SH-SY5Y (cell line): ENCODE measurements at regions not wholly inside any gene's neighbourhood (a gene's known extent, or its start where the extent isn't known, plus 50 kb on each side); places are given as distances from the start of the nearest gene placed in this dataset.

Experiments used
- GATA2 ChIP-seq: IDR thresholded peaks from 2 replicates; pipeline ENCODE4 v1.6.1; 2011; ENCODE audit warnings: mild to moderate bottlenecking, low read depth, low read length
- GATA3 ChIP-seq: IDR thresholded peaks from 2 replicates; pipeline ENCODE4 v1.6.1; 2011; ENCODE audit warnings: low read depth, mild to moderate bottlenecking, low read length, moderate library complexity

GRCh38 chr3:182484682-182485081 lies 308.6 kb upstream of the ATP11B start:
- TF ChIP-seq GATA2 = no peak
- no peak for TF ChIP-seq GATA3

GRCh38 chr3:182485301-182485700 lies 308.0 kb upstream of the ATP11B start:
- no peak for TF ChIP-seq GATA3
- no peak for TF ChIP-seq GATA2

- TF ChIP-seq GATA3 (no peak), GATA2 (no peak)
Measured at GRCh38 chr3:182486463-182486862, 306.8 kb upstream of the ATP11B start.

- TF ChIP-seq GATA3 (no peak), GATA2 (no peak)
Measured at GRCh38 chr3:182487143-182487542, 306.2 kb upstream of the ATP11B start.

- TF ChIP-seq GATA3 (no peak), GATA2 (no peak)
Measured at GRCh38 chr3:182487611-182488010, 305.7 kb upstream of the ATP11B start.

GRCh38 chr3:182490596-182491491 lies 302.5 kb upstream of the ATP11B start:
- TF ChIP-seq GATA2 (no peak), GATA3 (no peak)

- TF ChIP-seq GATA3 = no peak
- TF ChIP-seq GATA2 = no peak
Measured at GRCh38 chr3:182491577-182491976, 301.7 kb upstream of the ATP11B start.

GRCh38 chr3:182492536-182492935 lies 300.8 kb upstream of the ATP11B start:
- TF ChIP-seq GATA3 = no peak
- no peak for TF ChIP-seq GATA2

- TF ChIP-seq GATA3 = no peak
- no peak for TF ChIP-seq GATA2
Measured at GRCh38 chr3:182500289-182500688, 293.0 kb upstream of the ATP11B start.

- TF ChIP-seq GATA2 (no peak), GATA3 (no peak)
Measured at GRCh38 chr3:182501856-182502255, 291.4 kb upstream of the ATP11B start.

- TF ChIP-seq GATA3 = no peak
Measured at GRCh38 chr3:182503401-182503800, 289.9 kb upstream of the ATP11B start.

- no peak for TF ChIP-seq GATA3
- TF ChIP-seq GATA2 = no peak
Measured at GRCh38 chr3:182508919-182509711, 284.2 kb upstream of the ATP11B start.

GRCh38 chr3:182509844-182510460 lies 283.4 kb upstream of the ATP11B start:
- TF ChIP-seq GATA3 (no peak), GATA2 (no peak)

GRCh38 chr3:182514236-182514964 lies 278.9 kb upstream of the ATP11B start:
- TF ChIP-seq GATA3 = no peak
